ENCODE measurements at regions not wholly inside any gene's neighbourhood (a gene's known extent, or its start where the extent isn't known, plus 50 kb on each side); places are given as distances from the start of the nearest gene placed in this dataset.

DNA sequence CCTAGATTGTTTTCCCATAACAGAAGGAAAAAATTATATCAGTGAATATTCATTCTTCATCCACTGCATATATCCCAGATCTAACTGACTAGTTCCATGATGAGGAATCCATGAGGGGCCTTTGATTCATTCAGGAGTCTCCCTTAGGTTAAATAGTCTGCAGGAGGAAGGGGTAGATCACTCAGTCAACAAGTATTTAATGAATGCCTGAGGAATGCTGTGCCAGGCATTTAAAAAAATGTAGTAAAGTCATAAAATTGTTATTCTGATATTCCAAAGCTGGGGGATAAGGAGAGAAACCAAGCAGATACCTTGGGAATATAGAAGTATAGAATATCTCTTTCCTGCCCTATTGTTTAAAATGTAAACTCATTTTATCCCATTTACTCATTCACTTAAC, 216.2 kb upstream of the CAND1 start:
- no peak for TF ChIP-seq MXI1 (conservative IDR thresholded peaks at IDR 0.05; ENCODE audit: poor library complexity, severe bottlenecking)
- TF ChIP-seq CTCF (IDR thresholded peaks at IDR 0.05; ENCODE audit: poor library complexity, severe bottlenecking) = no peak
- no peak for TF ChIP-seq EZH2 (IDR thresholded peaks at IDR 0.05; ENCODE audit: borderline replicate concordance, insufficient read depth, low read length, poor library complexity, severe bottlenecking)
- no peak for TF ChIP-seq EP300 (conservative IDR thresholded peaks at IDR 0.05; ENCODE audit: poor library complexity, severe bottlenecking)
